GM12891 (cell line): ENCODE measurements at regions not wholly inside any gene's neighbourhood (a gene's known extent, or its start where the extent isn't known, plus 50 kb on each side); places are given as distances from the start of the nearest gene placed in this dataset.

Experiments
- PAX5 ChIP-seq: IDR thresholded peaks from 2 replicates; pipeline ENCODE4 v1.6.1; 2011; ENCODE audit warnings: low read length, moderate library complexity, mild to moderate bottlenecking; ENCODE audit not compliant: insufficient read depth, severe bottlenecking
- POLR2A ChIP-seq: IDR thresholded peaks from 2 replicates; pipeline ENCODE4 v1.6.1; 2011; ENCODE audit warnings: low read depth, low read length, control low read depth
- POLR2AphosphoS5 ChIP-seq: IDR thresholded peaks from 2 replicates; pipeline ENCODE4 v1.6.1; 2011; ENCODE audit warnings: low read depth, low read length, control low read depth
- SPI1 ChIP-seq: IDR thresholded peaks from 2 replicates; pipeline ENCODE4 v1.6.1; 2011; ENCODE audit warnings: low read depth, low read length, control low read depth
- TAF1 ChIP-seq: IDR thresholded peaks from 2 replicates; pipeline ENCODE4 v1.6.1; 2011; ENCODE audit warnings: low read depth, low read length, control low read depth

DNA sequence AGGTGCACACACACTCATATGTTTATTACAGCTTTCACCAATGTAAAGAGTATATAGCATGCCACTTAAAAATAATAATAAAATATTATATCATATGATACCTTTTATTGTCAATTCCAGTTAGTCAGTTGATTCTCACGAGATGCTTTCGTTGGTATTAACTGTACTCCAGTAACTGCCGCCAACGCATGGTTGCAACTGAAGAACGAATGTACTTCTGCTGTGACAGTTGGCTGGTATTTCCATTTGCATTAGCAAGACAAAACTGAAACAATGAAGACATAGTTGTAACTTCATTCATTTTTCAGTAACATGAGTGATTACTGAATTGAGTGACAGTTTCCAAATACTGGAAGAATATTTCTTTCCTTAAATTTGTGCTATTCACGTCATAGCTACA is 70.5 kb upstream of the PRKCQ start:
- no peak for TF ChIP-seq POLR2AphosphoS5
- TF ChIP-seq TAF1: no peak
- TF ChIP-seq POLR2A: no peak
- TF ChIP-seq SPI1: no peak
- TF ChIP-seq PAX5: no peak
